PC-9 (cell line): ENCODE measurements at regions not wholly inside any gene's neighbourhood (a gene's known extent, or its start where the extent isn't known, plus 50 kb on each side); places are given as distances from the start of the nearest gene placed in this dataset.

Experiments used
- EZH2 ChIP-seq: fragments of 200-600 bp; sonication (generic); IDR thresholded peaks from 2 replicates; pipeline ENCODE4 v1.8.0; 2017; ENCODE audit warnings: antibody characterized with exemption, low read depth
- TF ChIP-seq, protein P1 (sequence below): fragments of 200-600 bp; sonication (generic); conservative IDR thresholded peaks from 2 replicates; pipeline ENCODE4 v1.6.1; 2017; ENCODE audit warnings: mixed run types, antibody characterized with exemption, mild to moderate bottlenecking, moderate library complexity

DNA sequence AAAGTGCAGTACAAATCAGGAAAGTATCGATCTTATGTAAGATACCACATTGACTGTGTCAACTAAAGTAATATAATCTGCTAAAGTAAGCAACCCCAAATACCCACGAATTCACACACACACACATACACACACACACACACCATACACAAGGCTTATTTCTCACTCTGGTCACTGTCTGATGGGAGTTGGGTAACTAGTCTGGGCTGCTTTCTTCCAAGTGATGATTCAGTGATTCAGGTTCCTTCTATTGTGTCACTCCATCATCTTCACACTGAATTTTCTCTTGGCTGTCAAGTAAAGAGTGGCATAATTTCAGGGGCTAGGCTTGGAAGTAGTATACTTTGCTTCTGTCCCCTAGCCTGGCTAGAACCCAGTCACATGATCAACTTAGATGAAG lies 104.8 kb upstream of the CCDC54 start:
- TF ChIP-seq, protein P1, sequence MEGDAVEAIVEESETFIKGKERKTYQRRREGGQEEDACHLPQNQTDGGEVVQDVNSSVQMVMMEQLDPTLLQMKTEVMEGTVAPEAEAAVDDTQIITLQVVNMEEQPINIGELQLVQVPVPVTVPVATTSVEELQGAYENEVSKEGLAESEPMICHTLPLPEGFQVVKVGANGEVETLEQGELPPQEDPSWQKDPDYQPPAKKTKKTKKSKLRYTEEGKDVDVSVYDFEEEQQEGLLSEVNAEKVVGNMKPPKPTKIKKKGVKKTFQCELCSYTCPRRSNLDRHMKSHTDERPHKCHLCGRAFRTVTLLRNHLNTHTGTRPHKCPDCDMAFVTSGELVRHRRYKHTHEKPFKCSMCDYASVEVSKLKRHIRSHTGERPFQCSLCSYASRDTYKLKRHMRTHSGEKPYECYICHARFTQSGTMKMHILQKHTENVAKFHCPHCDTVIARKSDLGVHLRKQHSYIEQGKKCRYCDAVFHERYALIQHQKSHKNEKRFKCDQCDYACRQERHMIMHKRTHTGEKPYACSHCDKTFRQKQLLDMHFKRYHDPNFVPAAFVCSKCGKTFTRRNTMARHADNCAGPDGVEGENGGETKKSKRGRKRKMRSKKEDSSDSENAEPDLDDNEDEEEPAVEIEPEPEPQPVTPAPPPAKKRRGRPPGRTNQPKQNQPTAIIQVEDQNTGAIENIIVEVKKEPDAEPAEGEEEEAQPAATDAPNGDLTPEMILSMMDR, result no peak
- TF ChIP-seq EZH2, result no peak
